RPMI8226 (cell line): ENCODE measurements at regions not wholly inside any gene's neighbourhood (a gene's known extent, or its start where the extent isn't known, plus 50 kb on each side); places are given as distances from the start of the nearest gene placed in this dataset.

Source experiments
- DNase-seq: peaks from one replicate; pipeline ENCODE4 v3.0.0-alpha.2; 2015

- no peak for DNase-seq
Observed at GRCh38 chr2:57855212-57855611, 191.4 kb upstream of the VRK2 start.

- no peak for DNase-seq
Observed at GRCh38 chr2:57859755-57860154, 186.9 kb upstream of the VRK2 start.

GRCh38 chr2:57862153-57862552 lies 184.5 kb upstream of the VRK2 start:
- DNase-seq: no peak

- DNase-seq: no peak
Observed at GRCh38 chr2:57862727-57863126, 183.9 kb upstream of the VRK2 start.

GRCh38 chr2:57864926-57865325 lies 181.7 kb upstream of the VRK2 start:
- DNase-seq: no peak

GRCh38 chr2:57867730-57868129 lies 178.9 kb upstream of the VRK2 start:
- DNase-seq: no peak

- no peak for DNase-seq
Observed at GRCh38 chr2:57868619-57869139, 177.9 kb upstream of the VRK2 start.

GRCh38 chr2:57869758-57870344 lies 176.8 kb upstream of the VRK2 start:
- DNase-seq: no peak

GRCh38 chr2:57876313-57876712 lies 170.3 kb upstream of the VRK2 start:
- DNase-seq: no peak

- no peak for DNase-seq
Observed at GRCh38 chr2:57877811-57878170, 168.8 kb upstream of the VRK2 start.

- DNase-seq: no peak
Observed at GRCh38 chr2:57878171-57878865, 168.3 kb upstream of the VRK2 start.

GRCh38 chr2:57878866-57879210 lies 167.8 kb upstream of the VRK2 start:
- no peak for DNase-seq

GRCh38 chr2:57880446-57880845 lies 166.2 kb upstream of the VRK2 start:
- no peak for DNase-seq

GRCh38 chr2:57880967-57881366 lies 165.6 kb upstream of the VRK2 start:
- DNase-seq: no peak

GRCh38 chr2:57881998-57882888 lies 164.4 kb upstream of the VRK2 start:
- no peak for DNase-seq

- no peak for DNase-seq
Observed at GRCh38 chr2:57882895-57883515, 163.6 kb upstream of the VRK2 start.

- DNase-seq: no peak
Observed at GRCh38 chr2:57884281-57884680, 162.3 kb upstream of the VRK2 start.

GRCh38 chr2:57885742-57886141 lies 160.9 kb upstream of the VRK2 start:
- no peak for DNase-seq

GRCh38 chr2:57886161-57886786 lies 160.3 kb upstream of the VRK2 start:
- no peak for DNase-seq

- DNase-seq: no peak
Observed at GRCh38 chr2:57888463-57888862, 158.1 kb upstream of the VRK2 start.

GRCh38 chr2:57890464-57890863 lies 156.1 kb upstream of the VRK2 start:
- DNase-seq: no peak

- no peak for DNase-seq
Observed at GRCh38 chr2:57891086-57891712, 155.4 kb upstream of the VRK2 start.
